GM12874 (cell line): ENCODE measurements at regions not wholly inside any gene's neighbourhood (a gene's known extent, or its start where the extent isn't known, plus 50 kb on each side); places are given as distances from the start of the nearest gene placed in this dataset.

Experiments
- TF ChIP-seq, protein P1 (sequence below): IDR thresholded peaks from 2 replicates; pipeline ENCODE4 v1.5.1; 2011; ENCODE audit warnings: low read depth, mild to moderate bottlenecking, control low read depth, low read length, moderate library complexity; ENCODE audit not compliant: insufficient read depth

GRCh38 chr10:84993251-84994035 is 665.1 kb downstream of the CCSER2 start:
- TF ChIP-seq, protein P1, sequence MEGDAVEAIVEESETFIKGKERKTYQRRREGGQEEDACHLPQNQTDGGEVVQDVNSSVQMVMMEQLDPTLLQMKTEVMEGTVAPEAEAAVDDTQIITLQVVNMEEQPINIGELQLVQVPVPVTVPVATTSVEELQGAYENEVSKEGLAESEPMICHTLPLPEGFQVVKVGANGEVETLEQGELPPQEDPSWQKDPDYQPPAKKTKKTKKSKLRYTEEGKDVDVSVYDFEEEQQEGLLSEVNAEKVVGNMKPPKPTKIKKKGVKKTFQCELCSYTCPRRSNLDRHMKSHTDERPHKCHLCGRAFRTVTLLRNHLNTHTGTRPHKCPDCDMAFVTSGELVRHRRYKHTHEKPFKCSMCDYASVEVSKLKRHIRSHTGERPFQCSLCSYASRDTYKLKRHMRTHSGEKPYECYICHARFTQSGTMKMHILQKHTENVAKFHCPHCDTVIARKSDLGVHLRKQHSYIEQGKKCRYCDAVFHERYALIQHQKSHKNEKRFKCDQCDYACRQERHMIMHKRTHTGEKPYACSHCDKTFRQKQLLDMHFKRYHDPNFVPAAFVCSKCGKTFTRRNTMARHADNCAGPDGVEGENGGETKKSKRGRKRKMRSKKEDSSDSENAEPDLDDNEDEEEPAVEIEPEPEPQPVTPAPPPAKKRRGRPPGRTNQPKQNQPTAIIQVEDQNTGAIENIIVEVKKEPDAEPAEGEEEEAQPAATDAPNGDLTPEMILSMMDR, result no peak

- TF ChIP-seq, protein P1, result no peak
Observed at GRCh38 chr10:84994722-84995121, 666.3 kb downstream of the CCSER2 start.

DNA sequence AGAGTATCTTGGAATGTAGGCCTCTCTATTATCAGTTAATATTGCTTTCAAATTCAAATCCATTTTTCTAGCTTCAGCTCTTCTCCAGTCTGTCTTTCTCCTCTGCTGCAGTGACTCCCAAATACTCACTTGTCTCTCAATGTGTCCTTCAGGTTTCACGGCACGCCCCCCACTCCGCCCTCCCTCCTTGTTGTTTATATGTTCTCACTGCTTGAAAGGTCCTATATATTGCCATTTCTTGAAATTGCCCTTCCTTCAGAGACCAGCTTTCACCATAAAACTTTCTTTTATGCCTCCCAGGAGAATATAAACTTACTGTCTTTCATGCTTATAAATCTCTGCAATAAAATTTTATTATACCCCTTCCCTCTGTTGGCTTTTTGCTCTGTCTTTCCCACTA is 668.2 kb downstream of the CCSER2 start:
- TF ChIP-seq, protein P1, result no peak

GRCh38 chr10:84997870-84998269 is 669.5 kb downstream of the CCSER2 start:
- TF ChIP-seq, protein P1, result no peak

- TF ChIP-seq, protein P1, result no peak
Observed at GRCh38 chr10:84999929-85000328, 671.5 kb downstream of the CCSER2 start.

GRCh38 chr10:85003083-85003482 is 674.7 kb downstream of the CCSER2 start:
- TF ChIP-seq, protein P1, result no peak

GRCh38 chr10:85008488-85009184 is 680.2 kb downstream of the CCSER2 start:
- TF ChIP-seq, protein P1, result no peak
